ENCODE measurements at regions not wholly inside any gene's neighbourhood (a gene's known extent, or its start where the extent isn't known, plus 50 kb on each side); places are given as distances from the start of the nearest gene placed in this dataset.

GRCh38 chr3:130250982-130251381 is 94.5 kb upstream of the COL6A5 start (continued):
- TF ChIP-seq SMAD1 (IDR thresholded peaks at IDR 0.05; ENCODE audit: low read depth, partially characterized antibody): no peak
- no peak for TF ChIP-seq NFXL1 (IDR thresholded peaks at IDR 0.05; ENCODE audit: borderline replicate concordance)

- FAIRE-seq (no peak), ATAC-seq (no peak), DNase-seq (ENCODE audit: low read depth, low spot score) (no peak)
- Histone ChIP-seq H3K4me2 (ENCODE audit: control insufficient read depth, insufficient read depth) (no peak overlapping the region), H3K9ac (ENCODE audit: control insufficient read depth, insufficient read depth, low read length) (no peak overlapping the region), H3K9me3 (replicated peaks; ENCODE audit: control insufficient read depth, insufficient read depth, low read length) (no peaks in the 10 kb centered on the region), H3K36me3 (ENCODE audit: control insufficient read depth in 2 of 2, insufficient read depth in 2 of 2, low read length in 1 of 2) (no peaks in the 10 kb centered on the region), H3K4me3 (no peak overlapping the region), H3K4me1 (ENCODE audit: control insufficient read depth, insufficient read depth, low read length) (no peaks in the 10 kb centered on the region), H3K27me3 (replicated peaks in 1 of 2; ENCODE audit: control insufficient read depth in 2 of 2, insufficient read depth in 2 of 2, low read length in 1 of 2) (no peaks in the 10 kb centered on the region), H4K20me1 (ENCODE audit: control insufficient read depth, insufficient read depth) (no peaks in the 10 kb centered on the region), H3K79me2 (ENCODE audit: control insufficient read depth, insufficient read depth, low read length) (no peaks in the 10 kb centered on the region), H3K27ac (ENCODE audit: control insufficient read depth, insufficient read depth) (no peak overlapping the region), H2AFZ (ENCODE audit: control insufficient read depth, low read depth, low read length) (no peak overlapping the region)
- intact Hi-C loops (cut with micrococcal nuclease; ENCODE audit: unreplicated experiment): no loop called here
- 5% methylated on average over 1 of the region's 1 CpG for WGBS (ENCODE audit: insufficient coverage, insufficient replicate concordance, low lambda C conversion rate, missing lambda C conversion rate)
- ChIA-PET POLR2A (no interaction called here), RAD21 (ENCODE audit: unreplicated experiment) (no interaction called here), SMC1A (ENCODE audit: uncharacterized antibody, unreplicated experiment) (interaction anchor here (1.5 kb wide), 1 partner anchor 10 kb away, joined by 3 read pairs; no protein-coding TSS in a partner anchor), CTCF (interaction anchor here (1.2 kb wide), 1 partner anchor 11 kb away, joined by 4 read pairs; no protein-coding TSS in a partner anchor)
- TF ChIP-seq BCL11A (IDR thresholded peaks at IDR 0.05; ENCODE audit: low read depth, low read length): no peak
- TF ChIP-seq SREBF2 (IDR thresholded peaks at IDR 0.05; ENCODE audit: low read length): no peak
- no peak for TF ChIP-seq PKNOX1 (IDR thresholded peaks at IDR 0.05)
- TF ChIP-seq SRF (IDR thresholded peaks at IDR 0.05; ENCODE audit: low read depth in 2 of 2, low read length in 2 of 2): no peak
- TF ChIP-seq SIN3A (IDR thresholded peaks at IDR 0.05; ENCODE audit: low read depth, low read length): no peak
- TF ChIP-seq ZNF384 (IDR thresholded peaks at IDR 0.05; ENCODE audit: borderline replicate concordance, low read depth, low read length): no peak
- TF ChIP-seq SMAD1 (IDR thresholded peaks at IDR 0.05; ENCODE audit: low read depth, partially characterized antibody): no peak
- no peak for TF ChIP-seq CTCF (IDR thresholded peaks at IDR 0.05 in 2 of 3, conservative IDR thresholded peaks at IDR 0.05 in 1 of 3; ENCODE audit: control insufficient read depth in 2 of 3, extremely low read depth in 1 of 3, insufficient read depth in 1 of 3, low read depth in 3 of 3, low read length in 3 of 3)
- no peak for TF ChIP-seq NFYB (IDR thresholded peaks at IDR 0.05; ENCODE audit: insufficient read depth, low read depth, low read length)
- TF ChIP-seq ZSCAN29 (IDR thresholded peaks at IDR 0.05): no peak
- no peak for TF ChIP-seq CHD2 (IDR thresholded peaks at IDR 0.05; ENCODE audit: borderline replicate concordance, low read depth, low read length)
- no peak for TF ChIP-seq ZNF24 (IDR thresholded peaks at IDR 0.05)
- TF ChIP-seq NR2F1 (conservative IDR thresholded peaks at IDR 0.05): no peak
- no peak for TF ChIP-seq REST (IDR thresholded peaks at IDR 0.05; ENCODE audit: low read depth, low read length)
- TF ChIP-seq IRF4 (IDR thresholded peaks at IDR 0.05; ENCODE audit: low read depth, low read length): no peak
- no TSS peak for BruUV-seq (replicated peaks)
- in situ Hi-C loops (cut with MboI): no loop called here
Measured at GRCh38 chr3:130255442-130255841, 90.0 kb upstream of the COL6A5 start.

Measured in GM12878 (cell line).